ENCODE measurements at regions not wholly inside any gene's neighbourhood (a gene's known extent, or its start where the extent isn't known, plus 50 kb on each side); places are given as distances from the start of the nearest gene placed in this dataset.
"Not testable (repeated sequence)": the region's sequence is repeated elsewhere in the genome, so short reads cannot be mapped to it uniquely, and the experiment has no call there.

DNA sequence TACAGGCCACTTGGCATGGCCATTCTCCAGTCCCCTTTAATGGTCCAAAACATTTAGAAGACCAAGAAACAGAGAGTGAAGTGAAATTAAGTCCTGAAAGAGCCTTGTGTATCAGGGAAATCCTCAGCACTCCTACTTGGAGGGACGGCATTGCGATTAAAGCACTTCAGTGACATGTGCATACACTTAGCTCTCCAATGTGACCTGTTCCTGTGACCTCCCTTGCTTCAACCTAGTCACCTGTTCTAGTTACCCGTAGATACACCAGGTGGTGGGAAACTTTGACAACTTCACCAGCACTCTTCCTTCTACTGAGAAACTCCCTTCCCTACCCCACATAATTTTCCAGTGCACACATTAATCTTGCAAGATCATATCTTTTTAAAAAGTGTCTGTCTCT, 785.3 kb downstream of the TTLL7 start:
- not testable (repeated sequence) for H3K4me2 ChIP-seq (ENCODE audit: low read depth, low read length, poor library complexity, severe bottlenecking); H3K27ac ChIP-seq (ENCODE audit: low read length); H3K79me2 ChIP-seq (ENCODE audit: low read length); H3K4me3 ChIP-seq (ENCODE audit: low read length); H2AFZ ChIP-seq (ENCODE audit: low read length); H3K9ac ChIP-seq (ENCODE audit: low read length); DNase-seq; H3K4me1 ChIP-seq (ENCODE audit: low read length); H4K20me1 ChIP-seq (ENCODE audit: insufficient read depth, low read depth, low read length); H3K36me3 ChIP-seq (ENCODE audit: insufficient read depth, low read length); H3K9me2 ChIP-seq (replicated peaks; ENCODE audit: insufficient read depth, low read length); H3K9me3 ChIP-seq (ENCODE audit: low read length); H3K27me3 ChIP-seq (ENCODE audit: low read length)

DNA sequence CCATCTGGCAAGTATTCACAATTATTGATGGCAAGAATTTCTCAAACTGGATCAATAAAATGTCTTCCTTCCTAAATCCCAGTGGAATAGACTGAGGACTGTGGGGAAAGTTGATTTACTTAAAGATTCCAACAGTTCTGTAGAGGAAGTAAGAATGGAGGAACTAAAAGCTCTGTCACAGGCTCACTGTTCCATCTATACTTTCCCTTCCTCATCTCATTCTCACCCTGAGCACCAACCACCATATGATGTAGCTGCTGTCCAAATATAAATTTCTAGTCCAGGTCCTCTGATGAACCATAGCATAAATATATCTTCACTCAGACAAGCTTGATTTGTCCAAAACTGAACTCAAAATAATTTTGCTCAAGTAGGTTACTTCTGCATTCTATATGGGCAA, 786.9 kb downstream of the TTLL7 start:
- not testable (repeated sequence) for H3K9me2 ChIP-seq (replicated peaks; ENCODE audit: insufficient read depth, low read length); H3K4me3 ChIP-seq (ENCODE audit: low read length); H3K36me3 ChIP-seq (ENCODE audit: insufficient read depth, low read length); H3K4me2 ChIP-seq (ENCODE audit: low read depth, low read length, poor library complexity, severe bottlenecking); H4K20me1 ChIP-seq (ENCODE audit: insufficient read depth, low read depth, low read length); H3K79me2 ChIP-seq (ENCODE audit: low read length); H2AFZ ChIP-seq (ENCODE audit: low read length); H3K27me3 ChIP-seq (ENCODE audit: low read length); H3K4me1 ChIP-seq (ENCODE audit: low read length); H3K9me3 ChIP-seq (ENCODE audit: low read length); H3K9ac ChIP-seq (ENCODE audit: low read length); DNase-seq; H3K27ac ChIP-seq (ENCODE audit: low read length)

DNA sequence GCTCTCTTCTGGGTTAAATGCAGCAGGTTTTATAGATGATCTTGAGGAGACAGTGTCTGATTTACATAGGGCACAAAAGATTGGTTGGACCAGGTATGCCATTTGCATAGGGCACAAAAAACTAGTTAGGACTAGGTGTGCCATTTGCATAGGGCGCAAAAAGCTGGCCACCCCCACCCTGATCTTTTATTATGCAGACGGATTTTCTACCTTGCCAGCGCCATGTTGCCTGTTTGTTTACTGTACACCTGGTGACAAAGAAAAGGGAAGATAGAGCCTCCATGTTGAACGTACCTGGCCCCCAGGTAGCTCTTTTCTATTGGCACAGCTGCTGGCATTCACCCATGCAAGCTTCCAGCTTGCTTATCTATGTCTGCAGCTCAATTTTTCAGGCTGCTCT, 790.4 kb downstream of the TTLL7 start:
- H3K79me2 ChIP-seq (ENCODE audit: low read length); H3K27me3 ChIP-seq (ENCODE audit: low read length); H3K9ac ChIP-seq (ENCODE audit: low read length); H2AFZ ChIP-seq (ENCODE audit: low read length); DNase-seq; H3K4me2 ChIP-seq (ENCODE audit: low read depth, low read length, poor library complexity, severe bottlenecking); H3K27ac ChIP-seq (ENCODE audit: low read length); H3K9me2 ChIP-seq (replicated peaks; ENCODE audit: insufficient read depth, low read length); H4K20me1 ChIP-seq (ENCODE audit: insufficient read depth, low read depth, low read length); H3K4me1 ChIP-seq (ENCODE audit: low read length); H3K9me3 ChIP-seq (ENCODE audit: low read length); H3K4me3 ChIP-seq (ENCODE audit: low read length); H3K36me3 ChIP-seq (ENCODE audit: insufficient read depth, low read length): not testable (repeated sequence)

DNA sequence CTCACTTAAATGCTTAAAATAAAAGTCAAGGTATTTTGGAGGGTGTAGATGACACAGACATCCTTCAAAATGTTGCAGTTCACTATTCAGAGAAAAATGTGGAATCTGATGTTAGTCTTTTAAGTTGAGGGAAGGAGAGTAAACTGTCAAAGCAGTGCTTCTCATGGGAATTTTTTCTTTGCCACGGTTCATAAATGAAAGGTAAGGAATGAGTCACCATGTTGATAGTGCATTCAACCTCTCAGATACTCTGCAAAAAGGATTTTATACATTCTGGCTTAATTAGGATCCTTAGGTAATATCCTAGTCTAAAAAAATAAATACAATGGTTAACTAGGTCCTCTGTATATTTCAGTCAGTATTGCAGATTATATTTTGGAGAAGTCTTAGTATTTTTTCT, 804.3 kb downstream of the TTLL7 start:
- not testable (repeated sequence) for DNase-seq; H3K4me2 ChIP-seq (ENCODE audit: low read depth, low read length, poor library complexity, severe bottlenecking); H3K9me3 ChIP-seq (ENCODE audit: low read length); H2AFZ ChIP-seq (ENCODE audit: low read length); H4K20me1 ChIP-seq (ENCODE audit: insufficient read depth, low read depth, low read length); H3K36me3 ChIP-seq (ENCODE audit: insufficient read depth, low read length); H3K27ac ChIP-seq (ENCODE audit: low read length); H3K27me3 ChIP-seq (ENCODE audit: low read length); H3K79me2 ChIP-seq (ENCODE audit: low read length); H3K4me1 ChIP-seq (ENCODE audit: low read length); H3K9me2 ChIP-seq (replicated peaks; ENCODE audit: insufficient read depth, low read length); H3K9ac ChIP-seq (ENCODE audit: low read length); H3K4me3 ChIP-seq (ENCODE audit: low read length)

DNA sequence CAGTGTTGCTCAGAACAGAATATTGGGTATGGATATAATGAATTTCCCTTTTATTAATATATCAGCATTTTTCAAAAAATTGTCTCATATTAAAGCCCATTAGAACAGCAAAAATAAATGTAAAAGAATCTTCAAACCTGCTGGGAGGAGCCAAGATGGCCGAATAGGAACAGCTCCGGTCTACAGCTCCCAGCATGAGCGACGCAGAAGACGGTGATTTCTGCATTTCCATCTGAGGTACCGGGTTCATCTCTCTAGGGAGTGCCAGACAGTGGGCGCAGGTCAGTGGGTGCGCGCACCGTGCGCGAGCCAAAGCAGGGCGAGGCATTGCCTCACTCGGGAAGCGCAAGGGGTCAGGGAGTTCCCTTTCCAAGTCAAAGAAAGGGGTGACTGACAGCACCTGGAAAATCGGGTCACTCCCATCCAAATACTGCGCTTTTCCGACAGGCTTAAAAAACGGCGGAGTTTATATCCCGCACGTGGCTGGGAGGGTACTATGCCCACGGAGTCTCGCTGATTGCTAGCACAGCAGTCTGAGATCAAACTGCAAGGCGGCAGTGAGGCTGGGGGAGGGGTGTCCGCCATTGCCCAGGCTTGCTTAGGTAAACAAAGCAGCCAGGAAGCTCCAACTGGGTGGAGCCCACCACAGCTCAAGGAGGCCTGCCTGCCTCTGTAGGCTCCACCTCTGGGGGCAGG, 816.8 kb downstream of the TTLL7 start:
- not testable (repeated sequence) for H4K20me1 ChIP-seq (ENCODE audit: insufficient read depth, low read depth, low read length); H2AFZ ChIP-seq (ENCODE audit: low read length); H3K9me3 ChIP-seq (ENCODE audit: low read length); H3K36me3 ChIP-seq (ENCODE audit: insufficient read depth, low read length); H3K4me1 ChIP-seq (ENCODE audit: low read length); H3K4me3 ChIP-seq (ENCODE audit: low read length); H3K27ac ChIP-seq (ENCODE audit: low read length); DNase-seq; H3K4me2 ChIP-seq (ENCODE audit: low read depth, low read length, poor library complexity, severe bottlenecking); H3K79me2 ChIP-seq (ENCODE audit: low read length); H3K9ac ChIP-seq (ENCODE audit: low read length); H3K9me2 ChIP-seq (replicated peaks; ENCODE audit: insufficient read depth, low read length); H3K27me3 ChIP-seq (ENCODE audit: low read length)

DNA sequence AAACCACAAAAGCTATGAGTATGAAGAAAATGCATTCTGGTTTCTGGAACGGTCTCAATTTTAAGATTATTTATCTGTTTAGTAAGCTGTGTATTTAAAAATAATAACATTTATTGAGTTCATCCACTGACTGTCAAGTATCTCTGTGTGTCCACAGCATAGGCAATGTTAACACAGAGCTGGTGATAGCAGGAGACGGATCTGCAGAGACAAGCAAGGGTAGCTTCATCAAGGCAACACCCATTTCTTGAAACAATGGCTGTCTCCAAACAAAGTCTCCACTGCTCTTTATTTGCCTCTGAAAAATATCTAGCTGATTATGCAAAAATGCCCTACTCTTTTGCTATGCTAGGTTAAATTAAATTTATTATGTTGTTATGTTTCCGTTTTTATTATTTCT, 818.3 kb downstream of the TTLL7 start:
- H3K9me2 ChIP-seq (replicated peaks; ENCODE audit: insufficient read depth, low read length); H2AFZ ChIP-seq (ENCODE audit: low read length); H3K79me2 ChIP-seq (ENCODE audit: low read length); H3K36me3 ChIP-seq (ENCODE audit: insufficient read depth, low read length); DNase-seq; H3K9me3 ChIP-seq (ENCODE audit: low read length); H3K4me1 ChIP-seq (ENCODE audit: low read length); H3K4me2 ChIP-seq (ENCODE audit: low read depth, low read length, poor library complexity, severe bottlenecking); H3K27ac ChIP-seq (ENCODE audit: low read length); H3K9ac ChIP-seq (ENCODE audit: low read length); H3K4me3 ChIP-seq (ENCODE audit: low read length); H4K20me1 ChIP-seq (ENCODE audit: insufficient read depth, low read depth, low read length); H3K27me3 ChIP-seq (ENCODE audit: low read length): not testable (repeated sequence)

DNA sequence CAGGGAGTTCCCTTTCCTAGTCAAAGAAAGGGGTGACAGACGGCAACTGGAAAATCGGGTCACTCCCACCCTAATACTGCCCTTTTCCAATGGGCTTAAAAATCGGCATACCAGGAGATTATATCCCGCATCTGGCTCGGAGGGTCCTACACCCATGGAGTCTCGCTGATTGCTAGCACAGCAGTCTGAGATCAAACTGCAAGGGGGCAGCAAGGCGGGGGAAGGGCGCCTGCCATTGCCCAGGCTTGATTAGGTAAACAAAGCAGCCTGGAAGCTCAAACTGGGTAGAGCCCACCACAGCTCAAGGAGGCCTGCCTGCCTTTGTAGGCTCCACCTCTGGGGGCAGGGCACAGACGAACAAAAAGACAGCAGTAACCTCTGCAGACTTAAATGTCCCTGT, 831.3 kb downstream of the TTLL7 start:
- not testable (repeated sequence) for H3K4me1 ChIP-seq (ENCODE audit: low read length); H3K79me2 ChIP-seq (ENCODE audit: low read length); DNase-seq

DNA sequence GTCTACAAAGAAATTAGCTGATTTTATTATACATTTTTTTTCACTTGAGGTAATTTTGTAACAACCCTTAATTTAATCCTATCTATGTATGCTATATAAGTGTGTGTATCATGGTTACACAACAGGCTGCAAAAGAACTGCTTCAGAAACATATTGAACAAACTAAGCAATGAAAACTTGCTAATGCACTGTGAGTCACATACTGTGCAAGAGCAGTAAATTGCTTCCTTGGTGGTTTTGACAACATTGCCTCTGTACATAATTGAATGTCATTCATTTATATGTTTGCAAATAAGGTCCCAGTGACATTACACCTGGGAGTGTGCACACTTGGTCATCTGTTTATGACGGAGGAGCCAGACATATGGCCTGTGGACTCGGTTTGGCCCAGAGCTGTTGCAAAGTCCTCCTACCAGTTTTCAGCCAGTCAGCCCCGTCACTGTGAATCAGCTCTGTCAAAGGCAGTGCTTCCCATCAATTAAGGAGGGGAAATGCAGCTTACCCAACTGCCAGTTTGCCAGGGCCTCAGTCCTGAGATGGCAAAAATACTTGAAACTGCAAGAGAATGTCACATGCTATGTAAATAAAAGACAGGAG, 835.0 kb downstream of the TTLL7 start:
- H3K9me2 ChIP-seq (replicated peaks; ENCODE audit: insufficient read depth, low read length); H3K9ac ChIP-seq (ENCODE audit: low read length); H2AFZ ChIP-seq (ENCODE audit: low read length); H3K27me3 ChIP-seq (ENCODE audit: low read length); DNase-seq; H3K79me2 ChIP-seq (ENCODE audit: low read length); H3K36me3 ChIP-seq (ENCODE audit: insufficient read depth, low read length); H3K27ac ChIP-seq (ENCODE audit: low read length); H3K4me2 ChIP-seq (ENCODE audit: low read depth, low read length, poor library complexity, severe bottlenecking); H3K9me3 ChIP-seq (ENCODE audit: low read length); H4K20me1 ChIP-seq (ENCODE audit: insufficient read depth, low read depth, low read length); H3K4me3 ChIP-seq (ENCODE audit: low read length); H3K4me1 ChIP-seq (ENCODE audit: low read length): not testable (repeated sequence)

More for the DNA sequence above, 831.3 kb downstream of the TTLL7 start:
- not testable (repeated sequence) for H4K20me1 ChIP-seq (ENCODE audit: insufficient read depth, low read depth, low read length); H3K4me3 ChIP-seq (ENCODE audit: low read length); H3K36me3 ChIP-seq (ENCODE audit: insufficient read depth, low read length); H3K9ac ChIP-seq (ENCODE audit: low read length); H3K27me3 ChIP-seq (ENCODE audit: low read length); H3K9me3 ChIP-seq (ENCODE audit: low read length); H3K27ac ChIP-seq (ENCODE audit: low read length); H3K9me2 ChIP-seq (replicated peaks; ENCODE audit: insufficient read depth, low read length); H3K4me2 ChIP-seq (ENCODE audit: low read depth, low read length, poor library complexity, severe bottlenecking); H2AFZ ChIP-seq (ENCODE audit: low read length)

DNA sequence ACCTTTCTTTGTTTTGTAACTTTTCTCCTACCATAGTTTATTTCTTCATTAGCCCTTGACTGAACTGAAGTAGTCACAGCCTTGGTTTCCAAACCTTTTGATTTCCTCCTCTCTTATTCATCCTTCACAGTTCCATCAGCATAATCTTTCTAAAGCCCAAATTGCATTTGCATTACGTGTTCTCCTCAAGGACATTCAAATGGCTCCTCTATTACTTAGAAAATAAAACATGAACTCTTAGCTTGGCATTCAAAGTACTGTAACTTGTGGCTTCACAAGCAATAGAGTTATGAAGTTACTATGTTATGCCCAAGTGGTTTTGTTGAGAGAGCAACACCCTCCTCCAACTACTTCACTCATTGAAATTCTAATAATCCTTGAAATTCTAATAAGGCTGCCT, 840.0 kb downstream of the TTLL7 start:
- H3K79me2 ChIP-seq (ENCODE audit: low read length); H3K27ac ChIP-seq (ENCODE audit: low read length); DNase-seq; H3K9me3 ChIP-seq (ENCODE audit: low read length); H3K4me2 ChIP-seq (ENCODE audit: low read depth, low read length, poor library complexity, severe bottlenecking); H4K20me1 ChIP-seq (ENCODE audit: insufficient read depth, low read depth, low read length); H3K9me2 ChIP-seq (replicated peaks; ENCODE audit: insufficient read depth, low read length); H3K9ac ChIP-seq (ENCODE audit: low read length); H3K4me1 ChIP-seq (ENCODE audit: low read length); H3K4me3 ChIP-seq (ENCODE audit: low read length); H3K27me3 ChIP-seq (ENCODE audit: low read length); H3K36me3 ChIP-seq (ENCODE audit: insufficient read depth, low read length); H2AFZ ChIP-seq (ENCODE audit: low read length): not testable (repeated sequence)
